ENCODE measurements at regions not wholly inside any gene's neighbourhood (a gene's known extent, or its start where the extent isn't known, plus 50 kb on each side); places are given as distances from the start of the nearest gene placed in this dataset.

DNA sequence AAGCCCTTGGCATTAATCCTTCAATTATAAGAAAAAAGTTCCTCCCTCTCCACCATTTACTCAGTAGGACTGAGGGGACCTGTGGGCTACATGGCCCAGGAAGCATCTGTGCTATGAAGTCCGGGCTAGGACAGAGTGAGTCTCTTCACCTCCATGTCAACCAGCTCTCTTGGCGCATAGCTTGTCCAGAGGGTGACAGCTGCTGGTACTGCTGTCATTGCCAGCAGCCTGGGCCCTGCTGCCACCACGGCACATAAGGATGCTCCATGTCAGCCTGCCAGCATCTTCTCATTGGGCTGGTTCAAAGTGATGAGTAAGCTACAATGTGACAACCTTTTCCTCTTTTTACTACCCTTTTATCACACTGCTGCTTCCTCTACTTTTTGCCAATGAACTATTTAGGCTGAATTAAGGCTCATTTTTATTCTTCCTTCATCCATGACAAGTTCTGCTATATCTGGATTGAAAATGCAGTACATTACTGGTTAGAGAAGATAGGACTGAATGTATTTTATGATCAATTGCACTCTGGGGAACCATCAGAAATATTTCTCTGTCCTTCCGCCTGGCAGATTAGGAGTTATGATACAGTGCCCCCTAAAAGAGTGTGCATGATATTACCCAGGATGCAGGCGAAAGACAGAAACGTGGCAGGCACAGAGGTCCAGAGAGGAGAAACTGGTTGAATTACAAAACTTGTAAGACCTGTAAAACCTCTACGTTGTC, 258.9 kb upstream of the TNP1 start:
- TF ChIP-seq POLR2A (IDR thresholded peaks at IDR 0.05; ENCODE audit: low read length) = no peak
- TF ChIP-seq GATA1 (IDR thresholded peaks at IDR 0.05; ENCODE audit: low read depth, low read length) = no peak
- no peak for DNase-seq

DNA sequence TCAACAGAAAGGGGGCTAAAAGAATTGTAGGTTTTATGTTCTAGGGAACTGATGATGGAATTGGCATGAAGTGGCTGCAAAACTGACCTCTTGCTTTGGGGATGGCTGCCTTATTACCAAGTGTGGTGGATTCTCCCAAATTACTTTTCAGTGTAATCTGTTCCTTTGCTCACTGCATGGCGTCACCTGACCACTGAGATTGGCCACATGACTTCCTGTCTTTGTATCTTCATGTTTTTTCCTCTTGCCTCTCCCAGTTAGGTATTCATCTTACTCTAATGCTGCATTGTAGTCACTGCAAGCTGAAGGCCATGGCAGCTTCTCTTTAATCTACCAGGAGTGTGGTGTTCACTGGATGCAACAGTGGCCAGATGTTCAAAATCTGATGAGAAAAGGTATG, 257.7 kb upstream of the TNP1 start:
- TF ChIP-seq POLR2A (IDR thresholded peaks at IDR 0.05; ENCODE audit: low read length) (no peak), GATA1 (IDR thresholded peaks at IDR 0.05; ENCODE audit: low read depth, low read length) (no peak)
- no peak for DNase-seq

DNA sequence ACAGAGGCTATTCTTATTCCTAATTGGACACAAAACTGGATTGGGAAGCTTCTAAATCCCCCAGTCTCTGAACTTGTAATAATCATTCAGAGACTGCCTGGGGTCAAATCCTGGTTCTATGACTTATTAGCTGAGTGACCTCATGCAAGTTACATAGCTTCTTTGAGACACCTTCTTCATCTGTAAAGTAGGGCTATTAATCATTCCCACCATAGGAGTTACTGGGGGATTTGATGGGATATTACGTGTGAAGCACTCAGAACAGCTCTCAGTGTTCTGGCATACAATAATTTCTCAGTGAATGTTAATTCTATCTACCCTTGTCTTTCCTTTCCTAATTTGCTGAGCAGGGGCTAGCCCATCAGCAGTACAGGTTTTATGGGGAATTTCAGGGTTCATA, 256.7 kb upstream of the TNP1 start:
- DNase-seq = no peak
- no peak for TF ChIP-seq GATA1 (IDR thresholded peaks at IDR 0.05; ENCODE audit: low read depth, low read length)
- no peak for TF ChIP-seq POLR2A (IDR thresholded peaks at IDR 0.05; ENCODE audit: low read length)

DNA sequence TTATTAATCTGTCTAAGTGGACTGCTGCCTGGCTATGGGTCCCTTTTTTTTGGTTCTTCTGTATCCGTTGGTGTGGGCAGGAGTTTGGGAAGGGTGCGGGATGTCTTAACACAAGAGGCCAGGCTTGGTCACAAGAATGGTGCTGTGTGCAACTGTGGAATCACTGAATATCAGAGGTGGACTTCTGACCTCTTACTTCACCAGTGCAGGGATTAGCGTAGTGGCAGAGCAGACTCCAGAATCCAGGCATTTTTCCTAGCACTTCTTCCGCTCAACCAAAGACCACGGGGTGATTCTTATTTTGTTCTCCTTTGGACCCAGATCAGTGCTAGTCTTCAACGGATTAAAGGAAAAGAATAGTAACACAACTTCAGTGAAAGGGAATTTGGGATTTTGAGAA, 254.3 kb upstream of the TNP1 start:
- no peak for DNase-seq
- TF ChIP-seq GATA1 (IDR thresholded peaks at IDR 0.05; ENCODE audit: low read depth, low read length) (no peak), POLR2A (IDR thresholded peaks at IDR 0.05; ENCODE audit: low read length) (no peak)

DNA sequence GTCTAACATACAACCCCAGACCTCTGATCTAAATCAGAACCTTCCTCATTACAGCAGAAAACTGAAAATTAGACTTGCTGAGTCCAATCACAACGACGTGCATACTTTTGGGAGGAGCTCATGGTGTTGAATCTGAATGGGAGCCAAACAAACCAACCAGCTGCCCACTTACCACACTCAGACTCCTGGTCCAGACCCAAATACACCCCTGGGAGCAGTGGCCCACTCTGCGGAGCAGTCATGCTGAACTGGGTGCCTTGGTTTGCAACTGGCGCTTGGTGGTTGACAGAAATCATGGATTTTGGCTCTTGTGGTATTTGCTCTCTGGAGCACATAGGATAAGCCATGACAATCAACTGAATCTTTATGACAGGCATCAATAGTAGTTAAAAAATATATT, 253.6 kb upstream of the TNP1 start:
- no peak for TF ChIP-seq POLR2A (IDR thresholded peaks at IDR 0.05; ENCODE audit: low read length)
- TF ChIP-seq GATA1 (IDR thresholded peaks at IDR 0.05; ENCODE audit: low read depth, low read length) = no peak
- no peak for DNase-seq

DNA sequence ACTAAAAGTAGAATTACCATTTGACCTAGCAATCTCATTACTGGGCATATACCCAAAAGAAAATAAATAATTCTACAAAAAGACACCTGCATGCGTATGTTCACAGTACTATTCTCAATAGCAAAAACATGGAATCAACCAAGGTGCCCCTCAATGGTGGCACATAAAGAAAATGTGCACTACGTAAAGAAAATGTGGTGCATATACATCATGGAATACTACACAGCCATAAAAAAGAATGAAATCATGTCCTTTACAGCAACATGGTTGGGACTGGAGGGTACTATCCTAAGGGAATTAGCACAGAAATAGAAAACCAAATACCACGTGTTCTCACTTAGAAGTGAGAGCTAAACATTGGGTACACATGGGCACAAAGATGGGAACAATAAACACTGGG, 250.7 kb upstream of the TNP1 start:
- no peak for DNase-seq
- TF ChIP-seq POLR2A (IDR thresholded peaks at IDR 0.05; ENCODE audit: low read length) (no peak), GATA1 (IDR thresholded peaks at IDR 0.05; ENCODE audit: low read depth, low read length) (no peak)

DNA sequence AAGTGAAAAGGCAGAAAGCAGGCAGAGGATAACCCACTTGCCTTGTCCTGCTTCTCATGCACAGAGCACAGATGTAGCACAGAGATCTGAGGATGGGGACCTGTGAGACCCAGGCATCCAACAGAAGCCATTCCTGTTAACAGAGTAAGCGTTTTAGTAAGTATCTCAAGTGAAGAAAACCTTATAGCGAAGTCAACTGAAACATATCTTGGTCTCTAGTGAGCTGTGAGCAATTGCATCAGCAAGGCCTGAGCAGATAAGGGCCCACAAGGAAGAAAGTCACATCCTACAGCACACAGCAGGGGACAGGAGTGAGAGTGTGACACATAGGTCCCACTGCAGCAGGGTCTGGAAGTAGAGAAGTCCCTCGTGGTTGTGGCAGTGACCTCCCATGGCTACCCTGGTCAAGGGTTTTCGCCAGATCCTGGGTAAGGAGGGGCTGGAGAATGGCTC, 248.7 kb upstream of the TNP1 start:
- no peak for TF ChIP-seq GATA1 (IDR thresholded peaks at IDR 0.05; ENCODE audit: low read depth, low read length)
- TF ChIP-seq POLR2A (IDR thresholded peaks at IDR 0.05; ENCODE audit: low read length) = peak; percentile 69
- peak; percentile 81 to 82 for DNase-seq

DNA sequence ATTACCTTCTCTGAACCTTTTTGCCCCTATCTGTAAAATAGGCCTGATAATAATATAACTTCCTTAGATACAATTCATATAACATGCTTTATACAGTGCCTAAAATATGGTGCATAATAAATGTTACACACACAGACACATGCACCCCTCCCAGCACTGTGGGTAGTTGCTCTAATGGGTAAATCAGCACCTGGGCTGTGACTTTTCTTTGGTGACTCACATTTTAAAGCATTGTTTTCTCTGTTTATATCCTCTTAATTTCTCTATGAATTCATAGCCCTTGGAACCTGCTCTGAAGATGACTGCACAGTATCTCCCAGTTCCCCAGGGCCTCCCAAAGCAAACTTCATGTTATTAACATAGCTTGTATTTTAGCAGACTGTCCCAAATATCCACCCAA, 248.2 kb upstream of the TNP1 start:
- no peak for DNase-seq
- no peak for TF ChIP-seq GATA1 (IDR thresholded peaks at IDR 0.05; ENCODE audit: low read depth, low read length)
- no peak for TF ChIP-seq POLR2A (IDR thresholded peaks at IDR 0.05; ENCODE audit: low read length)

DNA sequence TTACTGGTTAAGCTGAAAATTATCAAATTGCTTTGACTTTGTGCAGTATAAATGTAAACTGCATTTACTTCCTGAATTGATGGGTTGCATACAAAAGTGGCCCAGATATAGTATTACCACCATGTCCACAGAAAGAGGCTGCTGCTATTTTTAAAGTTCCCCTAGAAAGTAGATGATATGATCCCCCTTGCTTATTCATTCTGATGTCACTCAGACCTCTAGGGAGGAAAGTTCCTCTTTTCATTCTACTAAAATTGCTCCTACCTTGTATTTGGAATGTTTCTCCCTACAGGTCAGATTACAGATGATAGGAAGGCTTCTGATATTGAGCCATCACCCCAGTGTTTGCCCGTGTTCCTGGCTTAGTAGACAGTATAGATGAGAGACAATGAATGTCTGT, 247.6 kb upstream of the TNP1 start:
- TF ChIP-seq POLR2A (IDR thresholded peaks at IDR 0.05; ENCODE audit: low read length) = no peak
- no peak for TF ChIP-seq GATA1 (IDR thresholded peaks at IDR 0.05; ENCODE audit: low read depth, low read length)

DNA sequence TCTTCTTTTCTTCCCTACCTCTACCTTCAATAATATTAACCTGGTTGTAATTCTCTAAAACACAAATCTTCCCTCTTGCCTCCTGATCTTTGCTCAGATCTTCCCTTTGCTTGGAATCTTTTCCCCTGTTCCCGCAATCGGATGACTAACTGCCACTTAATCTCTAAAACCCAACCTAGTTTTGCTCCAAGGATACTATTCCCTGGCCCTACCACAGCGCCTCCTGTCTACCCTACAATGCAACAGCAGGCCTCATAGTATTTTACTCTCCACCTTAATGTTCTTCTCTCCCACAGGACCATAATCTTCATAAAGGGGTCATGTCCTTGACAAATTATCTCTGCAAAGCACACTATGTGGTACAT, 246.8 kb upstream of the TNP1 start:
- TF ChIP-seq GATA1 (IDR thresholded peaks at IDR 0.05; ENCODE audit: low read depth, low read length) = no peak
- TF ChIP-seq POLR2A (IDR thresholded peaks at IDR 0.05; ENCODE audit: low read length) = no peak
- DNase-seq = peak; percentile 35 to 55

More for the DNA sequence above, 247.6 kb upstream of the TNP1 start:
- peak in 1 of 2 experiments; percentile 35 for DNase-seq

DNA sequence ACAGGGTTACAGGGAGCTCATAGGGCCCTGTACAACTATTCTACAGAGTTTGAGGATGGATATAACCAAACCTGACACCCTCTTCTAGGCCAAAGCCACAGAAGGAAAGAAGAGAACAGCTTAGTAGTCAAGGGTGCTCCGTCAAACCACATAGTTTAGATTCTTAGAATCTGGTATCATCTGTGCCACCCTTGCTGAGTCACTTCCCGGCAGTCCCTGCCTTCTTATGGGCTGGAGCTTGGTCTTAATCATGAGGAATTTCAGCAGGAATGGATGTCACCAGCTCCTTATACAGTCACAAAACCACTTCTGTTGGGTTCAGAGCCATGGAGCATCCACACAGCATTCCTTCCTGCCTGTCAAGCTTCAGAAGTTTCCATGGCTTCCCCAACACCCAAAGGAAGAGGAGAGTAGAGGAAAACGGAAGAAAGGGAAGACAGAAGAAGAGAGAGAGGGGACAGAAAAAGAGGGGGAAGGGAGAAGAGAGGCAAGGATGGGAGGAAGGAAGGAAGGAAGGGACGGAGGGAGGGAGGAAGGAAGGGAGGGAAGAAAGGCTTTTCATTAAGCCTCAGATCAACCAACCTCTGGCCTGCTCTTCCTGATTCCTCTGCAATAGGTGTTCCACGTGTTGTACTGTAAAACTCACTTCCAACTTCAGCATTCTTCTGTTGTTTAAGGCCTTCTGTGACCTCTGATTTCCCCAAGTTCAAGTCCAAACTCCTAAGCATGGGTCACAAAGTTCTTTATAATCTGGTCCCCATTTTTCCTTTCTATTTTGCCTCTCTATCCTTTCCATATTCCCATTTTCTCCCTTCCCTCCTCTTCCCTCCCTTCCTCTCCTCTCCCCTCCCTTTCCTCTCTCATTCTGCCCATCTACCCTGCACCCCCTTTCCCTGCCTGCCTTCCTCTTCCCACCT, 246.1 kb upstream of the TNP1 start:
- DNase-seq = peak; percentile 36 to 61
- peak; percentile 36 for TF ChIP-seq POLR2A (IDR thresholded peaks at IDR 0.05; ENCODE audit: low read length)
- no peak for TF ChIP-seq GATA1 (IDR thresholded peaks at IDR 0.05; ENCODE audit: low read depth, low read length)

DNA sequence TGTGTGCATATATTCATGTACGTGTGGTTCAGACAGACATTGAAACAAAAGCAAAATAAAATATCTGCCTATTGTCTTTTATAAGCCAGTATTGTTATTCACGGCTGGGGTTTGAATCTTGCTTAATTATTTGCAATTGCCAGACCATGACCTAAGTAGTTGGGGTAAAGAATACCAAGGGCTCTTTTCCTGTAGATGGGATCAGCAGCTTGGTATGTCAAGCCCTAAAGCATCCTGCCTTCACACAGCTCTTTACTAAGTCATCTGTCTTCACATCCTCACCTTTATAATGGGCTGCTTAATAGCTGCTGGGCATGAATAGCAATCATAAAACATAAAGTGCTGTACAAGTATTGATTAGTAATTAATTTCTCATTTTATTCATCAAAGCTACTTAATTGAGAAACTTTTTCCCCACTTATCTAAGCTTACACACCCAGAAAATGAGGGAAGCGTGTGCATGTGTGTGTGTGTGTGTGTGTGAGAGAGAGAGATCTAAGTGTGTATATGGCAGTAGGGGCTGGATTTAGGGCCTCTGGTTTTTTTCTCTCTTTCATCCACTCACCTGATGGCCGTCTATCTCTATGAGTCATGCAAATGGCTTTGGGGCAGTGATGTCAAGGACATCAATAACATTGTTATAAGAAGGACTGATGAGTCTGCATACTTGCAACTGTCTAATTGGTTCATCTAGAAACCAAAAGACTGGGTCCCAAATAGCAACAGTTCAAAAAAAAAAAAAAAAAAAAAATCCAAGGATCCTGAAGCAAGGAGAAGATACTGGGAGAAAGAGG, 244.1 kb upstream of the TNP1 start:
- TF ChIP-seq POLR2A (IDR thresholded peaks at IDR 0.05; ENCODE audit: low read length) = no peak
- TF ChIP-seq GATA1 (IDR thresholded peaks at IDR 0.05; ENCODE audit: low read depth, low read length) = no peak
- DNase-seq = no peak

DNA sequence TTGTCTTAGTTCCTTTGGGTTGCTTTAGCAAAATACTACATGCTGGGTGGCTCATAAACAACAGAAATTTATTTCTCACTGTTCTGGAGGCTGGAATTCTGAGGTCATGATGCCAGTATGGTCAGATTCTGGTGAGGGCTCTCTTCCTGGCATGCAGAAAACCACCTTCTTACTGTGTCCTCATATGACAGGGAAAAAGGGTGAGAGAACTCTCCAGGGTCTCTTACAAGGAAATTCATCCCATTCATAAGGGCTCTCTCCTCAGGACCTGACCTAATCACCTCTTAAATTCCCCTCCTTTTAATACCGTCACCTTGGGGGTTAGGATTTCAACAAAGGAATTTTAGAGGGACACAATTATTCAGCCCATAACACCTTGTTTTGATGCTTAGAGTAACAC, 243.1 kb upstream of the TNP1 start:
- no peak for DNase-seq
- TF ChIP-seq POLR2A (IDR thresholded peaks at IDR 0.05; ENCODE audit: low read length) (no peak), GATA1 (IDR thresholded peaks at IDR 0.05; ENCODE audit: low read depth, low read length) (no peak)

DNA sequence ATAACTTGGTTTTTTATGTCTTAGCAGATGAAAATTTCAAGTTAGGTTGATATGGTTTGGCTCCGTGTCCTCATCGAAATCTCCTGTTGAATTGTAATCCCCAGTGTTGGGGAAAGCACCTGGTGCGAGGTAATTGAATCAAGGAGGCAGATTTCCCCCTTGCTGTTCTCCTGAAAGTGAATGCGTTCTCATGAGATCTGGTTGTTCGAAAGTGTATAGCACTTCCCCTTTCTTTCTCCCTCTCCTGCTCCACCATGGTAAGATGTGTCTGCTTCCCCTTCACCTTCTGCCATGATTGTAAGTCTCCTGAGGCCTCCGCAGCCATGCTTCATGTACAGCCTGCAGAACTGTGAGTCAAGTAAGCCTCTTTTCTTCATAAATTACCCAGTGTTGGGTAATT, 242.1 kb upstream of the TNP1 start:
- no peak for DNase-seq
- TF ChIP-seq POLR2A (IDR thresholded peaks at IDR 0.05; ENCODE audit: low read length) = no peak
- TF ChIP-seq GATA1 (IDR thresholded peaks at IDR 0.05; ENCODE audit: low read depth, low read length) = no peak
